ENCODE measurements at regions not wholly inside any gene's neighbourhood (a gene's known extent, or its start where the extent isn't known, plus 50 kb on each side); places are given as distances from the start of the nearest gene placed in this dataset.

- no peak for TF ChIP-seq CTCF (IDR thresholded peaks at IDR 0.05)
- peak; percentile 33 to 59 (median 34) for TF ChIP-seq POLR2A (IDR thresholded peaks at IDR 0.05)
Measured at GRCh38 chr19:33906578-33907335, 110.1 kb downstream of the KCTD15 start.
